ENCODE measurements at regions not wholly inside any gene's neighbourhood (a gene's known extent, or its start where the extent isn't known, plus 50 kb on each side); places are given as distances from the start of the nearest gene placed in this dataset.

DNA sequence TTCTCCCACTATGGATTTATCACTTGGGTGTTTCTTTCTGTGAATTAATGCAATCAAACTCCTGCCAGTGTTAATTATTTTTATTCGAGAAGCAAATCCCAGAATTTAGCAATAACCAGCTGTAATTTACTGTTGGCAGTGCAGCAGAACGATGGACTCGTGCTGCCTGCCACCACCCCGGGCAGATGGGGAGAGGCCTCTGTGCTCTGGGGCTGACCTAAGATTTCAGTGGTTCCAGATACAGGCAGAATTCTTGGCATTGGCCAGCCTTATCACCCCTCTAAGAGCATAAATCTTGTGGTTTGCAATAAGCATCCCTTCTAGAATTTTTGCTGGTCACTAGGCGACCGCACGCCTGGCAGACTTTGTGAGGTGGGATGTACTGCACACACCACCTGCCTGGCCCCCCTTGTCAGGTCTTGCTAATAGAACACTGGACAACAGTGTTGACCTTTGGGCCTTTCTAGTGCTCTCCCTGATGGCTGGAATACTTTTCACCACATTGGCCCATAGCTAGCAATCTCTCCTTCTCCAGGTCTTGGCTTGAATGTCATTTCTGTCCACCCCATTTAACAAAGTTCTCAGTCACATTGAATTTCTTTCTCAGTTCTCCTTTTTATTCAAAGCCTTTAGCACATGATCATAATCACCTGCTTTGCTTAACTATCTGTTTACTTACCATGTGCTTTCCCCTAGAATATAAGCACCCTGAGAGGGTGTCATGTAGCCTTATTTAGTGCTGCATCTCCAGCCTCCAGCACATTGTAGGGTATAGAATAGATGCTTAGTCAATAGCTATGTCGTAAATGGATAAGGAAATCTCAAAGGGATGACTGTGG is 122.1 kb upstream of the DYNLRB2 start:
- DNase-seq: no peak

DNA sequence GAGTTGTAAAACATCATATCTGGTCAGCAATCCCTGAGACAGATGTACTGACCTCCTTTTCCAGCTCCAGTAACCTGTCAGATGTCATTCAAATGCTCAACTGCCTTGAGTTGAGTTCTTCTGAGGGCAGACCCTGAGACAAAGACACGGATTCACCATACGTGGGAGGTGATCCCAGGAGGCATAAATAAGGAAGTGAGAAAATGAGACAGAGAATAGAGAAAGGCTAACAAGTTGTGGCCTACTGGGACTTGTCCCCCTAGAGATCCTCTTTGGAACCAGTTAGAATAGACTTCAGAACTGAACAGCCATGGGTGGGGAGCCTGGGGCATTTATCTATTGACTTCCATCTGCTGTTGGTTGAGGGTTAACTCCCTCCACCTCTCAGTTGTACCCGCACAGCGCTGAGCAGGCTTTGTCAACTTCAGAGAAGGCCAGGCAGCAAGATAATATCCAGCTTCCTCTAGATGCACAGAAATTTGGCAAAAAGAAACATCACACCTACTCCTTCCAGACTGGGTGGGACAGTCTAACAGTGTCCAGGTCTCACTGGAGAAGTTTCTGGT is 123.0 kb upstream of the DYNLRB2 start:
- DNase-seq: no peak

DNA sequence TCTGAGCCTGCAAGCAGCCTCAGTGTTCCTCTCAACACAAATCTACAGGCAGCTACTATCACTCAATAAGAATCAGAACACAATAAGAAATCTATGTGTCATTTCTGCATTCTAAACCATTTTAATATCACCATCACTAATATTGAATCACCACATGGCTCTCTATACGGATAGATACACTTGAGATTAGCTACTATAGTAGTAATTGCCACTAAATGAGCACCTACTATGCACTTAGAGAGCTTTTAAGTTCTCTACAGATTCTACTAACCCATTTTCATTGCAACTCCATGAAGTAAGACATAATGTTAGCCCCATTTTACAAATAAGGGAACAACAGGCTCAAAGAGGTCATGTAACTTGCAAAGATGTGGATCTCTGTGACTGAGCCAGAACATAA is 132.8 kb upstream of the DYNLRB2 start:
- no peak for DNase-seq

DNA sequence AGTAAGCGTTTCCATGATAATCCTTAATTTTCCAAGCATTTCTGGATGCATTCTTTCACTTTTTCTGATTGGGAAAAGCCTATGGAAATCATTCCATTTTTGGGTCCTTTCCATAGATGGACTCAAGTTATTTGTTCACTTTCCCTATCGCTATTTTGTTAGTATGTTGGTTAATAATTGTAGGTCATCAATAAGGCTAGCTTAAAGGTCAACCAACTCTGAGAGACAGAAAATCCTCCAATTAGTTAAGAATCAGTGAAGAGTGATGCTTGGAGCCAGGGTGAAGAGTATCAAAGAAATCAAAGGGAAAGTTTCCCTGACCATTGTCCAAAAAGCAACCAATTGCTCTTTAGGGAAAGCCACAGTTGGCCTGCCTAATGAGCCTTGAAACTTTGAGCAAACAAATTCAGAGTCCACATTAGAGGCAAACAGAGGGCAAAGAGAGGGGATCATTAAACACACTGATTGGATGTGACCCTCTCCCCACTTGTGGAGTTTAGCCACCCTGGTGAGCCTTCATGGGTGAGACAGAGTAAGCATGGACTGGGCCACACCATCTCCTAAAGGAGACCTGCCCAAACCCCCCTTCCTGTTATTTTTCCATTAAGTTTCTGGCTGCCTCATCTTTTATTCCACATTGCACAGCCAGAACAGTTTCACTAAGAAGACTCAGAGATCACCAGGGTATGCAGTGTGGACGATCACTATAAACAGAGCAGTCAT is 133.4 kb upstream of the DYNLRB2 start:
- no peak for DNase-seq

DNA sequence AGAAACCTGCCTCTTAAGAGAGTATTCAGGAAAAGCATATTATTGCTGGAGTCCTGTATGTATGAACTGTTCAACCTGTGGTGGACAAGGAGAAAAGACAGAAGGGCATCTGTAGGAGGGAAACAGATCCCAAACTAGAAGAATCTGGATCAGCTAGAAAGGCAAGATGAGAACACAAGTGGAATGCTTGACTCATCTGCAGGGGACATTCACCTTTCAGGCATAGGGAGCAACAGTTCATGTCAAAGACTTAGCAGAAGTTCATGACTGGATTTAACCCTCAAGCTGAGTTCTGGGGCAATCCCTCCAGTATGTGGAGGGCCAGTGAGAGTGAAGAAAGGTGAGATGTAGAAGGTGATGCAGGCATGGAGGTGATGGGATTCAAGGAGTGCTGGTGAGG is 135.9 kb upstream of the DYNLRB2 start:
- no peak for DNase-seq

DNA sequence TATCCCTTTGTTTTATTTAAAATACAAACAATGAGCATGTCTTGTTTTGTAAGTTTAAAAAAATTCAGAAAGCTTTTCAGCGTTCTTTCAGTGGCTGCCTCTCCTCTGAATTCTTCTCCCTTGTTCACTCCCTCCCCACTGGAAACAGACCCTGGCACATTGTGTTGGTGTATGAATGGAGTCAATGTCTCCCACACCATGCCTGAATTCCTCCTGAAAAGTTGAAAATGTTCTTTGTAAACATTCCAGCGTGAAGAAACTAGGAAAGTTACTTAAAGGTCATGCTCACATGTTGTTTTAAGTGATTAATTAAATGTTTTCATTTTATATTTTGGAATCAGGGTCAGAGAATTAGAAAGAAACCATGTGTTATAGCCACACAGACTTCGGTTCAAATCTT is 136.9 kb upstream of the DYNLRB2 start:
- no peak for DNase-seq

DNA sequence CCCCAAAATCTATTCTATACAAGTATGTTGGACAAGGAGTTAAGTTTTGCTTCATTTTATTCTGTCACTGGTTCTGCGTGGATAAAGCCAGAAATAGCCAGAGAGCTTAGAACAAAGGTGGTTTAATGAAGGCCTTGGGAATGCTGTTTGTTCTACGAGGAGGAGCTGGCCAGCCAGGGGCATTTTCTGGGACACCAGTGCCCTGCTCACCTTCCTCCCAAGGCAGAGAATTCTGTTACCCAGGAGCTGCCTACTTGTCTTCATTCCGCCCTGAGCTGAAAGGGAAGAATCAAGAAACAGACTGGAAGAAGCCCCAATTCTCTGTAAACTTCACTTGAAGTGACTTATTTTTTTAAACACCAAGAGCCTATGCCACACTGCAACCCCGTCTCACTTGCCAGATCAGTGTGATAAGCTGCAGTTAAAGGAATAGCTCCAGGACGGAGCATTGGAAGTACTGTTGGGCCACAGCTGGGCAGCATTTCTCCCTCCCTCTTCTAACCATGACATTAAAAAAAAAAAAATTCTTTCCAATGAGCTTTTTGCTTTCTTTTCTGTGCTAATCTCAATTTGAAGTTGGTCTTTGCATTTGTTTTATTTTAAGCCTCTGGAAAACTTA is 149.8 kb upstream of the DYNLRB2 start:
- DNase-seq: no peak

DNA sequence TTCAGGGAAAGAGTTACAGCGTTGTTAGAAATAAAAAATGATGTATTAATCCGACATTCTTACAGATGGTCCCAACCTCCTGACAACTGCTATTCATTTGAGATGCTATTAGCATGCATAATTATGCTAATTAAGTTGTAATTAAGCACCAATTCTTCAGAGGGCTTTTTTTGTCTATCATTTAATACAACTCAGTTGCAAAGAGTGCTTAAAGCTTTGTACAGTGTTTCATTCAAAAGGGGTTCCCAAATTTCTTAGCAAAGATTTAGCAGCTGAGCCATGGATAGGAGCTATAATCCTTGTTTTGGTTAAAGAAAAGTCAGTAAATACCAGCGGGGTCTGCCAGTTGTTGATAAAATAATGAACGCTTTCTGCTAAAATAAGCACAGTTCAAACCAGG is 150.7 kb upstream of the DYNLRB2 start:
- no peak for DNase-seq

DNA sequence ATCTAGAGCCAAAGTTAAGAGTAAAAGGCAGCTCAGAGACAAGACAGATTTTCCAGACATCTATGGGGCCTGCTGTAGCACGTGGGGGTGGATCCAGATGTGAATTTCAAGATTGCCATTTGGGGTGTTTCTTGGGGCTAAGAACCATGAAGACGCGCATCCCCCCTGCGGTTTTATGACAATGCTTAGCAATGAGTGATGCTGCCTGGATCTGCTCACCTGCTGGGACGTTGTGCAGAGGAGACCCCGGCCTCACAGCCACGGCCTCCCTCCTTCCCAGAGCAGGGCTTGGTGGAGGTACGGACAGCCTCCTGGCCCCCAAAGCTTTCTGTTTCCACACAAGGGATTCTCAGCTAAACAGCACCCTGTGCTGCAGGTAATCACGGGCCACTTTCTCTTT is 151.5 kb upstream of the DYNLRB2 start:
- DNase-seq: no peak

DNA sequence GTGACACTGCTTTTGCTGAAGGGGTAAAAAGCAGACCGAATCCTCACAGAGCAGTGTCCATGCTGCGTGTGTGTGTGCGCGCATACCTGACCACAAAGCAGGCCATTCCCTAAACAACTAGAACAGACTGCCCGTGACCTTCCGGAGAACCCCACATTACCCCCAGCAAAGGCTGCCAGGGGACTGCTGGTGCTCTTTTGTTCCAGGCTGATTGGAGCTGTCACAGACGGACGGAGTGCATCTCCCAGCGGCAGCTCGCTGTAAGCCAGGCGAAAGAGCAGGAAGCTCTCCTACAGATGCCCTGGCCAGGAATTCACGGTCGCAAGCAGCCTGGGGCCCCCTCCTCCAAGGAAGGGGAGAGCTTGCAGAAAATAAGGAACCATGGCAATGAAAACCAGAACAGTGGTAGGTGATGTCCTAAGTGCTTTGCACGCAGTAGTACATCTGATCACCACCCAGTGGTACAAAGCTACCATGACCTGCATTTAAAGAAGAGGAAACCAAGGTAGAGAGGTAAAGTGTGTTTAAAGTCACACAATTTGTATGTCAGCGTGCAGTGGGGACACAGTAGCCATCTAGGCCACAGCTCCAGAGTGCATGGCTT is 153.4 kb upstream of the DYNLRB2 start:
- no peak for DNase-seq

DNA sequence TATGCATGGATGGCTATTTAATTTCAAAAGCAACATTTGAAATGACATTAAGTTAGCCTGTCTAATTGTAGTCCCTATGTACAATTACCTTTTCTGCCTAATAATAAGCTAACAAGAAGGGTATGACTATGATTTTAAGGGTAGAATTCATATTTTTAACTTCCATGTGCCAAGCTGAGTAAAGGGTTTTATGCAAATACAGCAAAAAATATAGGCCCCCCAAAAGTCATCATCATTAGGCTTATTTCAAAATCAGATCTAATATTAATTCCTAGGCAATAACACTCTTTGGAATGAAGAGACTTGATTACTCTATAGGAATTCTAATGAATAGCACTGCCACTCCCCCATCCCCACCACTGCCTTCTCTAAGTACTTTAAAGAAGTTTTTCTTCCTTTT is 155.9 kb upstream of the DYNLRB2 start:
- no peak for DNase-seq

DNA sequence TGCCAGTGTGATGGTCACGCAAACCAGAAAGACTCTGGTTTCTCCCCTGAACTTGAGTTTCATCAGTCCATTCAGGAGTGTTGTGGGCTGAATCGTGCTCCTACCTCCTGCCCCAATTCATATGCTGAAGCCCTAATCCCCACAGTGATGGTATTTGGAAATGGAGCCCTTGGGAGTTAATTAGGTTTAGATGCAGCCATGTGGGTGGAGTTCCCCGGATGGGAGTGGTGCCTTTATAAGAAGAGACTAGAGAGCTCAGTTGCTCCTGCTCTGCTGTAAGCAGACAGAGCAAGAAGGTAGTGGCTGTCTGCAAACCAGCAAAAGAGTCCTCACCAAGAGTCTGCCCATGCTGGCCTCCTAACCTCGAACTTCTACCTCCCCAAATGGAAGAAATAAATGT is 160.3 kb upstream of the DYNLRB2 start:
- no peak for DNase-seq

DNA sequence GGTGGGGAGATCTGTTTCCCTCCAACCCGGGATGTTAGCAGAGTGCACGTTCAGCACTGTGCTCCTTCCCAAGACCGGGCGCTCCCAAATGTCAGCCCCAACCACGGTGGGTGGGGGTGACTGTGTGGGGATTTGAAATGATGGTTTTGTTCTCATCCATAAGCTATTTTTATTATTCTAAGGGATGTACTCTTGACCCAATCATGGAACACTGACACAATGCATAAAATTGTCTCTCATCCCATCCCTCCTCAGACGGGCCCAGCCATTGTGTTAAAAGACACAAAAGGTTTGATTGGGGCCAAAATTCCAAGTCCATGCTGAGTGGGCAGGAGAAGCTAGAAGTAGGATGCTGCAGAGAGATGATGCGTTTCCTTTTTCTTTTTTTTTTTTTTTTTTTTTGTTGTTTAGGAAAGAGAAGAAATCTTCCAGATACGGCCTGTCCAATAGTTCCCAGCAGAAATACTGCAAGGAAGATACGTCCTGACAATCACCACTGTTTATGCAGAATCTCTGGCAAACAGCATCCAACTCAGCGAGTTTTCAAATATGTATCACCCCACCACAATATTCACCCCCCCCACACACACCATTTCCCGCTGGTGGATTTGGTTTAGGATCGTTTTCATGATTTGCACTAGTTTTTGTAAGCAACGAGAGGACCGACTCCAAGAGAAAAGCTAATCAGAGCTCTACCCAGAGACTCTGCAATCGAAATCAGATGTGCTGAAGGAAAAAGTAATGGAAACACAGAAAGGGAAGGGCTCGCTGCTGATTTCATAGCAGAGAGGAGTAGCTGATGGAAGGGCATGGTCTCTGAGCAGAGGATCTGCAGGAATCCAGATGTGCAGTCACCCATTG is 163.5 kb upstream of the DYNLRB2 start:
- no peak for DNase-seq

DNA sequence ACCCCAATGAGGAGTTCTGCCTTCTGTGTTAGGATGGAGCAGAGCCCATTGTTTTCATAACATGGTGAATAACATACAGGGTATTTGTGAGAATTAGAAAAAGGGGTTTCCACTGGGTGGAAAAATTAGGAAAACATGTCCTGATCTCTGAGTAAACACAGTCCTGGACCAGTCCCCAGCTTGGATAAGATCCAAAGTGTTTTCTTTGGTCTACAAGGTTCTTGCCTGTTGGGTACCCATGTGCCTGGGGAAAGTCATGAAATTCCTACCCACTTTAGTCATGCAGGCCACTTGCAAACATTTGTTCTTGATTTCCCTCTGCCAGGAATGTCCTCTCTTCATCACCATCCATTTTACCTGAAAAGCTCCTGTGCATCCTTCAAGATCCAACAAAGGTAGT is 164.8 kb upstream of the DYNLRB2 start:
- DNase-seq: no peak

DNA sequence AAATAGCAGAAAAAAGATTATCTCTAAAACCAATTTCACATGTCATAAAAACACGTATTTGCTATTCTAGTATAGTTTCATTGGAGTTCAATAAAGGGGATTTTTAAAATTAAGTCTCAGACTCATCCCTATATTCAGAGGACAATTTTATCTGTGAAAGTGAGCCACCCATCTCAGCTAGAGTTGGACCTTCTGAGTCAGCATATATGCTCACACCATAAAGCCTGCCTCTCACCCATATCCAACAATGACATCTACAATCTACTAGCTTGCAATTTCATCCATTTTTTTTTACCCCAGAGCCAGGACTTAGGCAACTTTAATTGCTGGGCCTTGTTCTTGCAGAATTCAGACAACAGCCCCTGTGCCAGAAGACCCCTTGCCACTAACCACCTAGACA is 165.3 kb upstream of the DYNLRB2 start:
- no peak for DNase-seq

DNA sequence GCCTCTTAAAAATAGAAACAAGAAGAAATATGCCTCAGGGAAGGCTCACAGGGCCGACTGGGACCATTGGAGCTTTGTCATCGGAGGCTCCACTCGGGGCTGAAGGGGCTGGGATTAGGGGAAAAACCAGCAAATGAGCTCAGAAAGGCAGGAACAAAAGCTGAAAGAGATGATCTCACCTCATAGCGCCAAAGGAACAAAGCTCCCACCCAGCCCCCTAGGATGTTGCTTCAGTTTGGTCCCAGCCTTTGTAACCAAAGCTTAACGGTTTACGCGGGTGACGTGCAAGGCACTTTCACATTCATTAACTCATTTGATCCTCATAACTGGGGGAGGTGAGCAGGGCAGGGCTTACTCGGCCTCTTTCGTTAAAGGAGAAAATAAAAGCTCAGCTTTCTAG is 168.5 kb upstream of the DYNLRB2 start:
- DNase-seq: no peak

DNA sequence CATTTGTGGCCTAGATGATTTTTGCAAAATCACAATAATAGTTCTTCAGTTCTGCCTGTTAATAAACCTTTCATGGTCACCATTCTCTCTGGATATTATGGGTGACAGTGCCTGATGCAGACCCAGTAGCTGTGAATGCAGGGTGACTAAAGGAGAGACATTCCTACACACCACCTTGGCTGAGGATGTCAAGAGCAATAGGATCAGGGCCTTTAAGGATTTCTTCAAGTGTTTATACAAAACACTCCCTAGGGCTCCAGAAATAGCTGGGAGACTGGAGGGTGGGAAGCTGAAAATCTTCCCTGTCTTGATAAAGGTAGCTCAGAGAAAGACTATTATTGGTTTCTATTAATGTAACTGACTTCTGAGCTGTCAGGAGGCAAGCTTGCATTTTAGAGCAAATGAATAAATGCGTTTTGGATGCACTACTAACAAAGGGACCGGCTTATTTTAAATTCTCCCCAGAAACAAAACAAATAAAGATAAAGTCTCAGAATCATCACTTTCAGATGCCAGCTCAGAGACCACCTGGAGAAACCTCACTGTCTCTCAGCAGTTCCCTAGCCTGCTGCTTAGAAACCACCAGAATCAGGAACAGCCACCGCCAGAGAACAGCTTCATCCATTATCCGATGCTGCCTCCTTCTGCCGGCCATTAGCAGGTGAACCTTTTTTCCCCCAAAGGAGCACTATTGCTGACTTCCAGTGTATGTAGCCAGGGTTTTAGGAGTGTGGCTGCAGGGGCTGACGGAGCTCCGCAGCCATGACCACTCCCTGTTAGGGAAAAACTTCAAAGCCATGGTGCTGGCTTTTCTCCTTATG is 171.4 kb upstream of the DYNLRB2 start:
- no peak for DNase-seq

DNA sequence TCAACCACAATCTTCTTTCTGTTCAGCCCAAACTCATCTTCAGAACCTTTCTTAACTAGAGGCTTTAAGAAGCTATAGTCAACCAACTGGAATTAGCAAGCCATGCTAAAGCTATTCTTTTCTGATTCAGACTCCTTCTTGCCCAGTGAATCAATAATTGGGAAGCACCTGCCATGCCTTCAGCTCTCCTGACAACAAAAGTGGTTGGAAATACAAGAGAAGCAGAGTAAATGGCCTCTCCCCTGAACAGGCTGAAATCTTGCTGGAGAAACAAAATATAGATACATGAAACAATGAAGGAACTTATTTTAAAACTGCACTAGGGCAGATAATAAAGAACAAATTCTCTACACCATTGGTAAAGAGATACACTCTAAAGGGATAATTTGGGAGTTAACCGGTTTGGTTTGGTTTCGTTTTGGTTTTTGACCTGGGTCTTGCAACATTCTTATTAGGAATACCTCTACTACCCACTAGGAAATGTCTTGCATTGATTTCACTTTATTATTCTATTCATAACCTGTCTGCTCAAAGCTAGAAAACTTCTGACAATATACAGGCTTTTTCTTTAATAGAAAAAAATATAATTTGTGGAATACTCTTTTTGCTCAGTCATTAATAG is 173.6 kb upstream of the DYNLRB2 start:
- DNase-seq: no peak

DNA sequence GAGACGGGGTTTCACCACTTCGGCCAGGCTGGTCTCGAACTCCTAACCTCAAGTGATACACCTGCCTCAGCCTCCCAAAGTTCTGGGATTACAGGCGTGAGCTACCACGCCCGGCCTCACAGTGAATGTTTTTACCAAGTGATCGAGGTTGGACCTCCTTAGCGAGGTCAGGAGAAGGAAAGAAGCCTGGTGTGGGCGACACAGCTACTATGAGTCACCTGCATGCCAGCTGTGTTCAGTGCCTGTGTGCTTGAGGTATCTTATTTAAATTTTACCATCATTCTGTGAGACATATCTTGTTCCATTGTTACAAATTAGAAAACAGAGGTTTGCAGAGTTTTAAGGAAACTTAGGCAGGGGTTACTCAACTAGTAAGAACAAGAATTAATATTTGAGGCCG is 174.8 kb upstream of the DYNLRB2 start:
- DNase-seq: no peak

DNA sequence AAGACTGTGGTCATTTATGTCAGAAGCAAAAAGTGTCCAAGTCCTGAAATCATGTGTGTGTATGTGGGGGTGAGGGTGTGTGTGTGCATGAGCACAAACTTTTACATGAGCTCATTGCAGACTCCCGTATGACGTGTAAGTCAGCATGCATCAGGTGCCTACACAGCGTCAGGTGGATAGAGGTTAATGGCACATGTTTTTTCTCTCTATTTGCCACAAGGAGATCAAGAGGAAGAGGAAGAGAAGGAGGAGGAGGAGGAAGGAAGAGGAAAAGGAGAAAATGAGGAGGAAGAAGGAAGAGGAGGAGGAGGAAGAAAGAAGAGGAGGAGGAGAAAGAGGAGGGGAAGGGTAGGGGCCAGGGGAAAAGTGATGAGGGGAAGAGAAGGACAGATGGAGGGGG is 178.0 kb upstream of the DYNLRB2 start:
- no peak for DNase-seq

DNA sequence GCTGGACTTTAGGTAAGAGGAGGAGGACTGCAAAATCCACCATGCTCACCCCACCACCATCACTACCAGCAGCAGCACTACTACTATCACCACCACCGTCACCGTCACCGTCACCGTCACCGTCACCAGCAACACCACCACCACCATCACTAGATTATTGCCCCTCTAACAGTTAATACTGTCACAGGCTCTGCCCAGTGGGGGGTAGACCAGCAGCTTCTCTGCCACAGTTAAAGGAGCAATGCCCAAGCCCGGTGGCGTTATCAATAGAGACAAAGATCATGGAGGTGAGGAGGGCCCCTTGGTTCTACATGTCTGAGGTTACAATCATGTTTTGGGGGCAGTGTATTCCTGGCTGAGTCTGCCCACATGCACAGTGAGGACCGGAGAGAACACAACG is 184.4 kb upstream of the DYNLRB2 start:
- DNase-seq: no peak

All from CD4-positive, alpha-beta T cell treated with Interleukin-10 for 1 hour (primary cell).